ENCODE measurements at regions not wholly inside any gene's neighbourhood (a gene's known extent, or its start where the extent isn't known, plus 50 kb on each side); places are given as distances from the start of the nearest gene placed in this dataset.

DNA sequence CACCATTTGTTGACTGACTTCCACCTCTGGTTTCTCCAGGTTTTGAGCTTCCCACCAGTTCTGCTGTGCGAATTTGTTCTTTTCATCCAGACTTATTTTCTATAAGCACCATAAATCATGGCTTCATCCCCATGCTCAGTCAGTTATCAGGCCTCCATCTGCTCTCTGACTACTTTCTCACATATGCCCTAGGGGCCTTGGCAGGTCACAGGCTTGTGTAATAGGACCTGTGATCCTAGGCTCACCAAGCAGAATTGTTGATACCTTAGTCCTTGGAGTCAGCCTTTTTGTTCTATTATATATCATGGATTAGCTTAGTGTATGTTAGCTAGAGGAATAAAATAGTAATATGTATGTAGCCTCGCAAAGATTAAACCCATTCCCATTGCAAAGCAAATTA lies 284.2 kb upstream of the TANK start:
- no peak for DNase-seq (ENCODE audit: low spot score)

DNA sequence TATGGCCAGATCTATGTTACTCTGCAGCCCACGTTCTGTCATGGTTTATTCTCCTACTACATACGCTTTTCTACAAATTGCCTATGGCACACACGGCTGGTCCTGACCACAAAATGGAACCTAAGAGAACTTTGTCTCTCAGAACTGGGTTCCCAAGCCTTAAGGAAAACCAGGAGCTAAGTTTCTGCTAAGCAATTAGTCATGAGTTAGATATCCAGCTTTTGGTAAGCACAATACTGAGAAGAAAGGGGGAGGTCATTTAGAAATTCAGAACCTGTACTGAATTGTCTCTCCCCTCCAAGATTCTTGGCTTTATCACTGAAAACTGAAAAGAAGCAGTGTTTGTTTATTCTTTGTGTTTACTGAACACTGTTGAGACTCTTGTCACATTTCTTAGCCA lies 283.5 kb upstream of the TANK start:
- no peak for DNase-seq (ENCODE audit: low spot score)

- no peak for DNase-seq (ENCODE audit: low spot score)
Observed at GRCh38 chr2:160878618-160879017, 281.6 kb upstream of the TANK start.

- DNase-seq (ENCODE audit: low spot score): no peak
Observed at GRCh38 chr2:160882906-160883305, 277.3 kb upstream of the TANK start.

DNA sequence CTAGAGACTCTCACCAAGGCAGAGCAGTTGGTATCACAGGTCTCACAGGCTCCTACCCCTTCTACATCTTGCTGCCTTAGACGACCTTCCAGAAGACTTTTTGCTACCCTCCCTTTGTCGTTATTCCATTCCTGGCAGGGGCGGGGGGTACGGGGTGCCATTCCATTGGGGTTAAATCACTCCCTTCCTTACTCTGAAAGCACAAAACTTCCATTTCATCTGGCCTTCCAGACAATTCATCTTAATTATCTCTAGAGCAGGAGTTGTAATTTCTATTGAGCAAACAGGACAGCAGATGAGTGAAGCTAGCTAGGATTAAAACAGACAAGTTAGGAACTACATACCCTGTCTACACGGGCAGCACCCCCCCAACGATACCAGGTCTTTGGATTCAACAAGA lies 276.2 kb upstream of the TANK start:
- no peak for DNase-seq (ENCODE audit: low spot score)

- no peak for DNase-seq (ENCODE audit: low spot score)
Observed at GRCh38 chr2:160889439-160890170, 270.6 kb upstream of the TANK start.

DNA sequence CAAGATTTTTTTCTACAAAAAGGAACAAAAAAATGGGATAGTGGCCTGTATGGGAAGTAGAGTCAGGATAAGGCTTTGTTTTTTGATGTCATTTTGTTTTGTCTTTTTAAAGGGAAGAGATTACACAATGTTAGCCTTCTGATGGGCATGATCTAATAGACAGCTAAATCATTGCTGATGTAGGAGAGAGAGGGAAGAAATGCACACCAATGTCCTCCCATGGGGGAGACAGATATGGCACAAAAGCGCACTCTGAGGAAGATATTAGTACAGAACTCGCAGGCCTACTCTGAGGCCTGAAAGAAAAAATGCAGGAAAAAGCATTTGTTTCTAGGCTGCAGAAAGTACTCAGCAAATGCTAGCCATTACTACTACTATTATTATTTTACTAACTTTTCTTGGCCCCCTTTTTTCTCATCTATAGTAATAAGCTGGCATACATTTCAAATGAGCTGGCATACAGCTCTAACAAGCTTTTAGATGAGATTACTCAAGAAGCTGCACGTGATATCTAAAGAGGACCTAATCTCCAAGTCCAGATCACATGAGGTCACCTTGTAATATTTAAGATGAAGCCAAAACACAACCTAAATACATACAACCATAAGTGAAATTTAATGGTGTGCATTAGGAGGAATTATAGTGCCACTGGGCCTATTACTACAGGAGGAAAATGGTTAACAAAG lies 269.4 kb upstream of the TANK start:
- no peak for DNase-seq (ENCODE audit: low spot score)

DNA sequence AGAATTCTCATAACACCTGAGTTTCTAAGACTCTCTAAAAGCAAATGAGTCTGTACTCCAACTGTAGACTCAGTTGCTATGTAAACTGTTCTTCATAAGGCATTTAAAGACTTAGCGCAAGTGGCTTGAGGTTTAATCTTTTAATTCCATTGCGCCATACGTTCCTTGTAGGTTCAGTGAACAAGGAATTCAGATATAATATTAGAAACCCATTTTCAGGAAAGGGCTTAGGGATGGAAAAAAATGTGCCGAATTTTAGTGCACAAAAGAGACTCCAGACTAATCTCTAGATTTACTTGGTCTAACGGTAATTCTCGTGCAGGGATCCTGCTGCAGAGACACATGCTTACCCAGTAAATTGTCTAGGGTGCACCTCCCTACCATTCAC lies 268.9 kb upstream of the TANK start:
- no peak for DNase-seq (ENCODE audit: low spot score)

- no peak for DNase-seq (ENCODE audit: low spot score)
Observed at GRCh38 chr2:160892204-160892603, 268.0 kb upstream of the TANK start.

- no peak for DNase-seq (ENCODE audit: low spot score)
Observed at GRCh38 chr2:160893581-160893980, 266.6 kb upstream of the TANK start.

DNA sequence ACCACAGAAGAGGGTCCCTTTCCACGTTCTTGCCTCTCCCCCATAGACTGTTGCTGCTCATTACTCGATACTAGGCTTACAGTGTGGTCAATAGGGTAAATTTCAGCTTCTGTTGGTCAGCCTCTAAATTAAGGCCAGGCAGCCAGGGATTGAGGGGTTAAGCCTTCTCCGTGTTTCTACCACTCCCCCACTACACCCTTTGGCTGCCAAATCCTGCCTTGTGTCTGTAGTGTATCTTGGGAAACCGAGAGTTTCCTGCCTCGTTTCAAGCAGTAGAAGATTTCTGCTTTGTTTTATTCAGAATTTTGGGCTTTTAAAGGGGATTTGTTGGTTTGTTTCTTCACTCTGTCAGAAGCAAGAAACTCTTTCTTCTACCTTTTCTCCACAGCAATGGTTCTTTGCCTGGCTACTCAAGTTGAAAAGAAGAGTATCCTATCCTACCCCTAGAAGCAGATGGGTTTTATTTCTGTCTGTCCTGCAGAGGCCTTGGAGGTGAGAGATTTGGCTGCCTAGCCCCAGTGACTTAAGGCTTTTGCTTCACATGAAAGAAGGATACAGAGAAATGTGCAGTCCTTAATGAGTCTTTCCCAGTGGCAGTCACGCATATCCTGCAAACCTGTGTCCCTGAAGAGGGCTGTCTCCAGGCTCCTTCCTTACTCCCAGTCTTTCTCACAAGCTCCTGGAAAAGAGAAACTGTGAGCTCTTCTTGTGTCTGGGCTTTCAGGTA lies 261.5 kb upstream of the TANK start:
- no peak for DNase-seq (ENCODE audit: low spot score)

- no peak for DNase-seq (ENCODE audit: low spot score)
Observed at GRCh38 chr2:160901613-160902012, 258.6 kb upstream of the TANK start.

GRCh38 chr2:160905862-160906261 lies 254.4 kb upstream of the TANK start:
- no peak for DNase-seq (ENCODE audit: low spot score)

GRCh38 chr2:160906878-160907277 lies 253.3 kb upstream of the TANK start:
- no peak for DNase-seq (ENCODE audit: low spot score)

DNA sequence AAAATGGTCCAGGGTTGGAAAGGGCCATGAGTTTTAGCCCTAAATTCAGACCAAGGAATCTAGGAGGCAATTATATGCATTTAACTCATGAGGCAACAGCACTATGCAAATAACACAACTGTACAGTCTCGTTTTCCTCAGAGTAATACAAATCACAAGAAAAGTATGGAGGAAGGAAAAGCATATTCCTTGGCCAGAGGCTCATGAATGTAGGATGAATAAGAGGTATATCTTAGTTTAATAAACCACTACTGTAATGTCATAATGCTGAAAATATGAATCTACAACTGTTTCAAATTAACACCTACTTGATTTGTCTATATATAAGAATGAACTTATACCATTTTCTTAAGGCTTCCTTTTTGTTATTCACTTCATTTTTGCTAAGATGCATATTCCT lies 252.5 kb upstream of the TANK start:
- DNase-seq (ENCODE audit: low spot score): no peak

DNA sequence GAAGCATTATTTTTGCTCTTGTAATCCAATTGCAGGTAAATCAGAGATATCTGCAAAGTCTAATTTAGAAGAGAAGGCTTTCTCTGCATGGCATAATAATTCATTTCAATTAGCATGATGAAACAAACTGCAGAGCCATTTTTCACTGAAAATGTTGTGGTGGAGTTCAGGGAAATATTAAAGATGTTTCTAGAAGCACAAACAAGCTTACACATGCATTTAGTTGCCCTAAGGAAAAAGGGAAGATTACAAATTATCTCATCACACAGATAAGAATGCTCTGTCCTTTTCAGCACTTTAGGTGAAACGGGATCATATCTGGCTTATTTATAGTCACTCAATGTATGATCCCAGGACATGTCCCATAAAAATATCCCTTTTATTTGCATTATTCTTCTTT lies 252.1 kb upstream of the TANK start:
- DNase-seq (ENCODE audit: low spot score): no peak

GRCh38 chr2:160909781-160910242 lies 250.4 kb upstream of the TANK start:
- DNase-seq (ENCODE audit: low spot score): no peak

DNA sequence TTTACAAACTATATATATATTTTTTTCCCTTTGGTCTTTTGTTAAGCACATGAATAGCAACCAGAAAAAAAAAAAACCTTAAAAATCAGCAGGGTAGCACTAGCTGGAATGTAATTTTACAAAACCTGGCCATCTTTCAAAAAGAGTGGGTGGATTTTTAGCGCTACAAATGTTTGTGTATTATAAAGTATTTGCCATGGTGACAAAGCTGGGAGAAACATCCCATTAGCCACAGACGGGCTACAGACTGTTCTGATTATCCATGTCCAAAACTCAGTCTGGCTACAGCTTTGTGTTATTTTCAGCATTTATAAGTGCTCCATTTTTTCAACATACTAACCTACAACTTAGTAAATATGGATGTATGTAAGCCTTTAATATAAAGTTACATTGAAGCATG lies 249.5 kb upstream of the TANK start:
- DNase-seq (ENCODE audit: low spot score): no peak

DNA sequence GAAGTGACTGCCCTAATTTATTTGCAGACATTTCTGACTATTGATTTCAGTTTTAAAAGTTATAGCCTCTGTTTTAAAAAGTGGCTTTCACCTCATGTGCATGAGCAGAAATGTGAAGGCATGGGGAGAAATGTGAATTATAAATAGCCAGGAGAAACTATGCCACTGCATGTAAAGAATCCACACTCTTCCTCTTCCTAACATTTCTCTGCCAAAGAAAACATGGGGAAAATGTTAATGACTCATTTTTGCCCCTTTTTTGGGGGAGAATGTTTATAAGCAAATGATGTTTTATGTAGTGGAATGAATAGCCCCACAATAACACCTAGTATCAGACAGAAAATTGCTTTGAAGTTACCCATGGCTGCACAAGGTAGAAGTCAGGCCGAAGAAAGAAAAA lies 249.0 kb upstream of the TANK start:
- DNase-seq (ENCODE audit: low spot score): no peak

DNA sequence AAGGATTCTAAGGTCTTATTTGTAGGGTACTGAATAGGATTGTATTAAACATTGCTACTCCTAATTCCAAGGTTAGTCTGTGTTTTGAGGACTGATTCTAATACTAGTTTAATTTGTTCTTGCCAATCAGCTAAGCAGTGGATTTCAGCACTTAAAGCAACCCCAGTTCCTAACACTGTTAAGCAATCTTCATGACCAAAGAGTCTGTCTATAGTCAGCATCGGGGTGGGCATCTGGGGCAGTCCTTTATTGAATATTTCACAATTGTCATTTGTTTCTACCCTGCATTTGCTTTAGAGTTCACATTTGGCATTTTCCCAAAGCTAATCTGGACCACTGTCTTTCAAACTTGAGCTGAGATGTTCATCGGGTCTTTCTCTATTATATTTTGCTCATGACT lies 248.0 kb upstream of the TANK start:
- no peak for DNase-seq (ENCODE audit: low spot score)

DNA sequence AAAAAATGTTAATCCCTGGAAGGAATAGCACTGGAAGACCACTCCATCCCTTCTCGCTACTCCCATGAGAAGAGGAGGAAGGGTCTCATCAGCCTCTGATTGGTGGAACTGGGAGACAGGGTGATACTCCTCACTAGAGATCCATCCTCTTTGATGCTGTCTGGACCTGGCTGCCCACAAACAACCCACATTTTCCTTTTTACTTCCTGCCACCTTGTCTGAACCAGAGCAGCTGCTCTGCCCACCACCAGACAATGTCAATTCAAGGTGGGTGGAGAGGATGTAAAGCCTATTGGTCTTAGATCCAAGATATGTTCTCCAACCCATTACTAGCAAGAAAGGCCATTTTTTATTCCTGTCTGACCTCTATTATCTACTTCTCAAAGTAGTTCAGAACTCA lies 246.9 kb upstream of the TANK start:
- no peak for DNase-seq (ENCODE audit: low spot score)

DNA sequence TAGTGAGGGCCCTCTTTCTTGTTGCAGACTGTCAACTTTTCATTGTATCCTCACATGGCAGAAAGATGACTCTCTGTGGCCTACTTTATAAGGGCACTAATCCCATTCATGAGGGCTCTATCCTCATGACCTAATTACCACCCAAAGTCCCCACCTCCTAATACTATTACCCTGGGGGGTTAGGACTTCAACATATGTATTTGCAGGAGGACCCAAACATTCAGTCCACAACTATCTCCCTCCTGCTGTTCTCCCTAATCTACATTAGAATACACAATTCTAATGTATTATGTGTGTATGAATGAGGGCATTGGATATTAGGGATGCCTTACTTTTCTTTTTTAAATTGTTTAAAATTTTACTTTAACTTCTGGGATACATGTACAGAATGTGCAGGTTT lies 246.0 kb upstream of the TANK start:
- no peak for DNase-seq (ENCODE audit: low spot score)

GRCh38 chr2:160916300-160916699 lies 243.9 kb upstream of the TANK start:
- no peak for DNase-seq (ENCODE audit: low spot score)
